ENCODE measurements at regions not wholly inside any gene's neighbourhood (a gene's known extent, or its start where the extent isn't known, plus 50 kb on each side); places are given as distances from the start of the nearest gene placed in this dataset.

DNA sequence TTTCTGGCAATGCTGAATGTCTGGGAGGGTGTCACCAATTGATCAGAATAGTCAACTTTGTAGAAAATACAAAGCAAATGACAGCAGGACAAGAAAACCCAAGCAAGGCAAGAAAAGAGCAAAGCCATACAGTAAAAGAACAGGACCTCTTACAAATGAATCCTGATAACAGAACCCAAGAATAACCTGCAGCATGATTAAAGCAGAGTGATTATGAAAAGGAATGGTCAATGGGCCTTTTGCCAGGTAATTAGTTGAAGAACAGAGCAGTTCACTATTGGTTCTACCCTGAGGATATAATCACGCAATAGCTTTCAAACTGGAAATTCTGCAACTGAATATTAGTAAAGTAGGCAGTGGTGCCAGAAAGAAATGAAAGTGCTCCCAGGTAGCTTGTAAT lies 319.8 kb downstream of the FRK start:
- TF ChIP-seq YY1 (IDR thresholded peaks at IDR 0.05; ENCODE audit: insufficient read depth, insufficient read length), result no peak
- TF ChIP-seq ZNF274 (IDR thresholded peaks at IDR 0.05; ENCODE audit: low read depth, low read length), result no peak
